ENCODE measurements at regions not wholly inside any gene's neighbourhood (a gene's known extent, or its start where the extent isn't known, plus 50 kb on each side); places are given as distances from the start of the nearest gene placed in this dataset.

GRCh38 chr4:79678472-79679202 lies 270.6 kb upstream of the GK2 start (continued):
- TF ChIP-seq E2F5 (CRISPR knock-in tag; IDR thresholded peaks at IDR 0.05), result no peak
- TF ChIP-seq USF1 (CRISPR knock-in tag; IDR thresholded peaks at IDR 0.05), result no peak
- no peak for TF ChIP-seq ATF3 (CRISPR knock-in tag; conservative IDR thresholded peaks at IDR 0.05)

GRCh38 chr4:79676705-79677104 lies 268.7 kb upstream of the GK2 start:
- no peaks in the 10 kb centered on the region for H3K27me3 Mint-ChIP-seq (ENCODE audit: low read depth)
- ChIA-PET POLR2A (no interaction called here), CTCF (no interaction called here)
- peaks cover 11% of the 10 kb centered on the region for H3K36me3 Mint-ChIP-seq
- H3K4me3 Mint-ChIP-seq, result no peak overlapping the region
- H3K27ac Mint-ChIP-seq, result no peak overlapping the region
- ATAC-seq (no peak), DNase-seq (ENCODE audit: low spot score) (no peak)
- peaks cover 7% of the 10 kb centered on the region; the same call in 1 of the 2 replicates for H3K4me1 Mint-ChIP-seq
- H3K9me3 Mint-ChIP-seq, result peaks cover 16% of the 10 kb centered on the region
- TF ChIP-seq ZNF512 (CRISPR knock-in tag; IDR thresholded peaks at IDR 0.05; ENCODE audit: borderline replicate concordance), result no peak
- TF ChIP-seq MYBL2 (CRISPR knock-in tag; IDR thresholded peaks at IDR 0.05), result no peak
- no peak for TF ChIP-seq GTF2I (CRISPR knock-in tag; conservative IDR thresholded peaks at IDR 0.05)
- TF ChIP-seq E2F5 (CRISPR knock-in tag; IDR thresholded peaks at IDR 0.05), result no peak
- no peak for TF ChIP-seq E2F1 (CRISPR knock-in tag; IDR thresholded peaks at IDR 0.05)
- TF ChIP-seq NR2C2 (CRISPR knock-in tag; IDR thresholded peaks at IDR 0.05), result no peak
- TF ChIP-seq JAZF1 (CRISPR knock-in tag; IDR thresholded peaks at IDR 0.05), result no peak
- TF ChIP-seq FOXJ3 (CRISPR knock-in tag; IDR thresholded peaks at IDR 0.05; ENCODE audit: borderline replicate concordance), result no peak
- no peak for TF ChIP-seq STAT6 (CRISPR knock-in tag; conservative IDR thresholded peaks at IDR 0.05; ENCODE audit: low read depth)
- no peak for TF ChIP-seq ATF6 (CRISPR knock-in tag; IDR thresholded peaks at IDR 0.05)
- TF ChIP-seq SOX15 (CRISPR knock-in tag; IDR thresholded peaks at IDR 0.05), result no peak
- TF ChIP-seq AFF4 (CRISPR knock-in tag; IDR thresholded peaks at IDR 0.05; ENCODE audit: borderline replicate concordance), result no peak
- no peak for TF ChIP-seq ARID4B (CRISPR knock-in tag; IDR thresholded peaks at IDR 0.05; ENCODE audit: borderline replicate concordance)
